AG04450 (cell line): ENCODE measurements at regions not wholly inside any gene's neighbourhood (a gene's known extent, or its start where the extent isn't known, plus 50 kb on each side); places are given as distances from the start of the nearest gene placed in this dataset.

ENCODE experiments used
- CTCF ChIA-PET: fragments of 300-600, 350-600 bp; formaldehyde crosslinking; extraction: SDS; loops from one replicate; lab custom pipeline; 2022; ENCODE audit warnings: antibody characterized with exemption, inconsistent platforms; lab: Charles Lee
- POLR2A ChIA-PET: fragments of 350-600 bp; formaldehyde crosslinking; extraction: SDS; loops from one replicate; lab custom pipeline; 2021; ENCODE audit warnings: antibody characterized with exemption, inconsistent platforms; lab: Yijun Ruan, JAX
- DNase-seq: peaks from one replicate; pipeline ENCODE4 v3.0.0-alpha.2; 2011; ENCODE audit warnings: low read depth, low spot score
- H3K27ac ChIP-seq: one replicate; pipeline ENCODE4 v1.5.1; 2012; ENCODE audit warnings: low read depth, low read length, control low read depth
- H3K27me3 ChIP-seq: one replicate; pipeline ENCODE4 v1.6.0; 2012; ENCODE audit warnings: low read length; ENCODE audit not compliant: control insufficient read depth, insufficient read depth
- H3K4me3 ChIP-seq: 2 replicates; pipeline ENCODE4 v1.5.1; 2011; ENCODE audit warnings: mild to moderate bottlenecking, low read depth, low read length, control low read depth
- H3K9me3 ChIP-seq: 2 replicates; pipeline ENCODE4 v1.5.1; 2012; ENCODE audit warnings: low read length; ENCODE audit not compliant: control insufficient read depth, insufficient read depth
- CTCF ChIP-seq: IDR thresholded peaks from 2 replicates; pipeline ENCODE4 v1.5.1; 2011; ENCODE audit warnings: low read depth, low read length, control low read depth, inconsistent platforms

- DNase-seq, result no peak
- H3K27me3 ChIP-seq, result no peaks in the 10 kb centered on the region
- POLR2A ChIA-PET, result no interaction called here
- no peaks in the 10 kb centered on the region for H3K9me3 ChIP-seq
- TF ChIP-seq CTCF, result no peak
- CTCF ChIA-PET, result no interaction called here
- no peak overlapping the region for H3K4me3 ChIP-seq
- H3K27ac ChIP-seq, result no peak overlapping the region
Measured at GRCh38 chr11:23310276-23310675, 450.0 kb upstream of the CCDC179 start.

DNA sequence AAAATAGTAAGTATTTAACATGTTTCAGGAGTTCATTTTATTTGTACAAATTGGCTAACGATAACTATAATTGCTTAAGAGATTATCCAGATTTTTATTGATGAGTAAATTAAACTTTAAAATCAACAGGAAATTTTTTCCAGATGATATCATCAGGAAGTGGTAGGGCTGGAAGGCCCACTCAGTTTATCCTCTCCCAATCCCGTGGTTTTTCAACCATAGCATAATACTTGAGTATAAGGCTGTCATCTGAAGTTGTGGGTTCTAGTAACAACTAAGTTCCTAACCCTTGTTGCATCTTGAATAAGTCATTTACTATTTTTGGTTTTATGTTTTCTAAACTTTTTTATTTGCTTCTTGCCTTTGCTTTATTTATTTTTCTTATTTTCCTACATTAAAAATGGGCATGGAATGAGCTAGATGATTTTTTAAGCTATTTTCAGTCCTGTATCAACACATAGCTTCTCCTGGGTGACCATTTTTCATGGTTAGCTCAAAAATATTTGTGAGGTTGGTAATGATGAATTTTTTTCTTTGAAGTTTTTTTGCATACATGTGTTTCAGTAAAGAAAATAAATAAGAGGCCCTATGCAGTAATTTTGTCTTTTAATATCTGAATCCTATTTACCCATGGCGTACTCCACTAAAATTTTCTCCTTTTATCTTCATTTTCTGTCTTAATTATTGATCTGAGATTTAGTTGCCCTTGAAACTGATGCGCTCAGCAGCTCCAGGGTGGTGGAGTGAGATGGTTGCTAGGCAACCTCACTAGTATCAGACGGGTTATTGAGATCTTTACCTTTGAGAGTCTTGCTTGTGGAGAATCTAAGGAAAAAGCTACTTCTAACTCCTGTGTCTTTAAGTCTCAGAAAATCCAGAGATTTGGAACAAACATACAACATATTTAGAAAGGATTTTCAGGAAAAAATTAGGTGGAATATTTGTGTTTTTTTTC, 452.0 kb upstream of the CCDC179 start:
- Histone ChIP-seq H3K4me3 (no peak overlapping the region), H3K9me3 (no peaks in the 10 kb centered on the region), H3K27me3 (no peaks in the 10 kb centered on the region), H3K27ac (no peak overlapping the region)
- TF ChIP-seq CTCF, result no peak
- DNase-seq, result no peak
- ChIA-PET CTCF (no interaction called here), POLR2A (no interaction called here)

GRCh38 chr11:23313001-23313400, 452.7 kb upstream of the CCDC179 start:
- Histone ChIP-seq H3K27ac (no peak overlapping the region), H3K4me3 (no peak overlapping the region), H3K27me3 (no peaks in the 10 kb centered on the region), H3K9me3 (no peaks in the 10 kb centered on the region)
- no peak for DNase-seq
- CTCF ChIA-PET, result no interaction called here
- POLR2A ChIA-PET, result no interaction called here
- TF ChIP-seq CTCF, result no peak

DNA sequence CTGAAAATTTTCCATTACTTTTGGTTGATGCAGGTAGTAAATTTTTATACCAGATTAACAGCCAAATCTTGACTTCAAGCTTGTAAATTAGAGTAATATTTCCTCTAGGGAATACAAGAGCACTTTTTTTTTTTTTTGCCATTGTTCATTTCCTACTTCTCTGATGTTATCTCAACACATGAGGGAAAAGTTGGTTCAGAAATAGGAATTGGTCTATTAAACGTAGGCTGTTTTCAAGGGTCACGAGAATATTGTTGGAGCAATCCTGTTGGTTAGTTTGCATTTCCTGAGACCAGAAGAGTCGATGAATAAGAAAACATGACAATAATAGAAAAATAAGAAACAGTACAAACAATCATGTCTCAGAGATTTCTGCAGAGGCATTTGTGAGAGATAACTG, 453.9 kb upstream of the CCDC179 start:
- POLR2A ChIA-PET, result no interaction called here
- no peak for DNase-seq
- no peak for TF ChIP-seq CTCF
- H3K27me3 ChIP-seq, result no peaks in the 10 kb centered on the region
- no peaks in the 10 kb centered on the region for H3K9me3 ChIP-seq
- H3K27ac ChIP-seq, result no peak overlapping the region
- H3K4me3 ChIP-seq, result no peak overlapping the region
- CTCF ChIA-PET, result no interaction called here

- no peak for TF ChIP-seq CTCF
- no peak overlapping the region for H3K4me3 ChIP-seq
- H3K9me3 ChIP-seq, result no peaks in the 10 kb centered on the region
- no peaks in the 10 kb centered on the region for H3K27me3 ChIP-seq
- H3K27ac ChIP-seq, result no peak overlapping the region
- ChIA-PET CTCF (no interaction called here), POLR2A (no interaction called here)
- no peak for DNase-seq
Measured at GRCh38 chr11:23315286-23315685, 455.0 kb upstream of the CCDC179 start.
